ENCODE measurements at regions not wholly inside any gene's neighbourhood (a gene's known extent, or its start where the extent isn't known, plus 50 kb on each side); places are given as distances from the start of the nearest gene placed in this dataset.

DNA sequence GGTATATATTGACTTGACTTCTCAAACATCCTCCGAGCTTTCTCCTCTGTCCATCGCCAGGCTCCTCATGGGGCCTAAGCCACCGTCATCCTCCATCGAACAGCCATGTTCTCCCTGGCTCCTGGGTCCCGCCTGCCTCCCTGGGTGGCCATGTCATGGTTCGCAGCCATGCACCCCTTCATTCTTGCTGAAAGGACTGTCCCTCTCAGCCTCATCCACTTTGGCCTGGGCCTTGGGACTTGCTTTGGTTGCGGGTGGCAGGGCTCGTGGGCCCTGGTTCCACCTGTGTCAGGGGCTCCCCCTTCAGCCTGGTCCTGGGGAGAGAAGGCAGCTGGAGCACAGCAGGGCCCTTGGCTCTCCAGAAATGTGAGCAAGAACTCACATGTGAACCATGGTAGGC, 183.8 kb downstream of the KATNAL1 start:
- FAIRE-seq, result no peak
- no peaks in the 10 kb centered on the region for H4K20me1 ChIP-seq (replicated peaks; ENCODE audit: control insufficient read depth, extremely low read depth, insufficient read depth, low read length)
- BruUV-seq (replicated peaks), result no TSS peak
- H3K4me2 ChIP-seq (ENCODE audit: insufficient read depth, low read length), result no peak overlapping the region
- peaks cover 19 to 32% of the 10 kb centered on the region in 2 experiments for H3K27me3 ChIP-seq (ENCODE audit: control insufficient read depth in 2 of 2, insufficient read depth in 2 of 2, low read length in 2 of 2)
- no peak for DNase-seq (ENCODE audit: low read depth, low spot score)
- no peak overlapping the region for H3K9ac ChIP-seq (replicated peaks; ENCODE audit: extremely low read depth, insufficient read depth, low read length)
- no peaks in the 10 kb centered on the region for H3K79me2 ChIP-seq (ENCODE audit: control insufficient read depth, insufficient read depth, low read length)
- no peaks in the 10 kb centered on the region for H3K36me3 ChIP-seq (ENCODE audit: control insufficient read depth in 2 of 2, extremely low read depth in 1 of 2, insufficient read depth in 2 of 2, low read length in 2 of 2)
- H3K27ac ChIP-seq (ENCODE audit: insufficient read depth, low read depth, low read length), result no peak overlapping the region
- intact Hi-C loops (cut with micrococcal nuclease) (no loop called here), dilution Hi-C loops (cut with MboI; ENCODE audit: extremely low pct_ligation_motif_present, low sequenced_read_pairs) (no loop called here)
- no peak overlapping the region for H3K4me3 ChIP-seq (replicated peaks in 1 of 3; ENCODE audit: insufficient read depth in 1 of 3, low read depth in 1 of 3, low read length in 3 of 3)
- POLR2A ChIA-PET, result no interaction called here
- no peaks in the 10 kb centered on the region for H3K9me1 ChIP-seq (replicated peaks; ENCODE audit: control insufficient read depth, extremely low read depth, insufficient read depth, low read length)
- no peaks in the 10 kb centered on the region for H3K9me3 ChIP-seq (replicated peaks; ENCODE audit: control insufficient read depth, insufficient read depth, low read length)
- TF ChIP-seq FOS (IDR thresholded peaks at IDR 0.05; ENCODE audit: borderline replicate concordance, insufficient read depth, low read length) (no peak), CTCF (IDR thresholded peaks at IDR 0.05; ENCODE audit: extremely low read depth in 1 of 2, insufficient read depth in 1 of 2, low read depth in 1 of 2, low read length in 2 of 2) (no peak), EZH2 (IDR thresholded peaks at IDR 0.05; ENCODE audit: borderline replicate concordance, low read depth, low read length, severe bottlenecking) (no peak), MYC (IDR thresholded peaks at IDR 0.05; ENCODE audit: low read depth, low read length) (no peak), POLR2A (IDR thresholded peaks at IDR 0.05; ENCODE audit: low read depth, low read length) (no peak), POLR2AphosphoS5 (IDR thresholded peaks at IDR 0.05; ENCODE audit: insufficient read depth, low read depth, low read length) (no peak), GATA2 (IDR thresholded peaks at IDR 0.05; ENCODE audit: insufficient read depth, insufficient read length, low read depth, low read length) (no peak), JUN (IDR thresholded peaks at IDR 0.05; ENCODE audit: borderline replicate concordance, insufficient read depth, insufficient read length, low read depth) (no peak), MAX (IDR thresholded peaks at IDR 0.05; ENCODE audit: insufficient read depth, insufficient read length) (no peak)
- no peaks in the 10 kb centered on the region for H3K4me1 ChIP-seq (ENCODE audit: control insufficient read depth, extremely low read depth, insufficient read depth, low read length)
- no peak overlapping the region for H2AFZ ChIP-seq (ENCODE audit: low read depth, low read length)
- CTCF ChIA-PET, result interaction anchor here (1.4 to 4.3 kb wide), 3 partner anchors 8 to 352 kb away, joined by 3 to 42 read pairs (median 8); no protein-coding TSS in a partner anchor
